ENCODE measurements at regions not wholly inside any gene's neighbourhood (a gene's known extent, or its start where the extent isn't known, plus 50 kb on each side); places are given as distances from the start of the nearest gene placed in this dataset.

DNA sequence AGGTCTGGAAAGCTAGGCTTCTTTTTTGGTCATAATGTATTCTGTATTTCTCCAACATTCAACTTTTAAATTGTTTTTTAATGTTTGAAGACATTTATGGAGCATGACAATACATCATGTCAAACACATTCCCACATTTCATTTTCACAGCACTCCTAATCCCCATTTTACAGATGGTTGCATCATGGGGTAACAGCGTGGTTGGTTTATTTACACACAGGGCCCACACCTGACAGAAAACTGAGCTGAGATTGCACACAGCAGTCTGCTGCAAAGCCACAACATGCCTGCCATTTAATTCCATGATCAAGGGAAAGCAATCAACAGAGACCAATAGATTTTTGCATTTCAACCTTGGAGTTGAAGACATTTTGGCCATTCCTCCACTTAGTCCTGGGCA lies 335.7 kb upstream of the MGAT5 start:
- no peak for TF ChIP-seq CTCF (IDR thresholded peaks at IDR 0.05; ENCODE audit: low read depth, low read length)
- no peak for TF ChIP-seq EZH2phosphoT487 (IDR thresholded peaks at IDR 0.05; ENCODE audit: low read depth)
- Histone ChIP-seq H3K27me3 (ENCODE audit: low read depth, low read length) (peaks cover 14% of the 10 kb centered on the region; the same call in 1 of the 2 replicates), H3K27ac (ENCODE audit: low read length) (no peak overlapping the region), H4K20me1 (ENCODE audit: insufficient read depth, low read length) (no peaks in the 10 kb centered on the region), H3K9me3 (ENCODE audit: insufficient read depth, low read length) (no peaks in the 10 kb centered on the region), H3K79me2 (ENCODE audit: low read length) (no peaks in the 10 kb centered on the region), H3K4me3 (ENCODE audit: low read length) (no peak overlapping the region), H2AFZ (ENCODE audit: low read depth, low read length) (no peak overlapping the region), H3K4me2 (ENCODE audit: low read length) (no peak overlapping the region), H3K9ac (ENCODE audit: low read length) (no peak overlapping the region), H3K36me3 (replicated peaks; ENCODE audit: low read depth, low read length) (no peaks in the 10 kb centered on the region), H3K4me1 (ENCODE audit: low read length) (no peaks in the 10 kb centered on the region)

- no peak overlapping the region for H3K27ac ChIP-seq (ENCODE audit: low read length)
- no peaks in the 10 kb centered on the region for H3K36me3 ChIP-seq (replicated peaks; ENCODE audit: low read depth, low read length)
- no peaks in the 10 kb centered on the region for H4K20me1 ChIP-seq (ENCODE audit: insufficient read depth, low read length)
- no peak overlapping the region for H2AFZ ChIP-seq (ENCODE audit: low read depth, low read length)
- peaks cover 14% of the 10 kb centered on the region; the same call in 1 of the 2 replicates for H3K27me3 ChIP-seq (ENCODE audit: low read depth, low read length)
- H3K4me2 ChIP-seq (ENCODE audit: low read length) = no peak overlapping the region
- H3K4me3 ChIP-seq (ENCODE audit: low read length) = no peak overlapping the region
- H3K4me1 ChIP-seq (ENCODE audit: low read length) = no peaks in the 10 kb centered on the region
- no peak overlapping the region for H3K9ac ChIP-seq (ENCODE audit: low read length)
- no peaks in the 10 kb centered on the region for H3K79me2 ChIP-seq (ENCODE audit: low read length)
- H3K9me3 ChIP-seq (ENCODE audit: insufficient read depth, low read length) = no peaks in the 10 kb centered on the region
- no peak for TF ChIP-seq CTCF (IDR thresholded peaks at IDR 0.05; ENCODE audit: low read depth, low read length)
- TF ChIP-seq EZH2phosphoT487 (IDR thresholded peaks at IDR 0.05; ENCODE audit: low read depth) = no peak
Observed at GRCh38 chr2:133919285-133919684, 334.6 kb upstream of the MGAT5 start.

DNA sequence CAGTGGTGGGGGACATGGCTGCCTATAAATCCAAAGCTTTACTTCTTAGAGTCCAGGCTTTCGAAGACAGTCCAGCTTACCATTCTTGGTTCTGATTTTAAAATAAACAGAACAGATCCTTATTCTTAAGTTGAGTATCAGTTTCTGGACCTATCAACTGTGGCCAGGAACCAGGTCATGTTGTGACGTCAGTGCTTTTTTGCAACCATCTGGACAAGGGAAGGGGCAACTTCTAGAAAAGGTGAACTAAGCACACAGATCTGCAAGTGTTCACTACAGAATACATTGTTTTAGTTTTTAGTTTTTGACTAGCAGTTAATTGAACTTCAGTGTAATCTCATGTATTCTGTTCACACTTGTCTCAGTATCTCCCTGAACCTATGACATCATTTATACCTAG lies 326.0 kb upstream of the MGAT5 start:
- Histone ChIP-seq H3K9me3 (ENCODE audit: insufficient read depth, low read length) (no peaks in the 10 kb centered on the region), H3K9ac (ENCODE audit: low read length) (no peak overlapping the region), H3K79me2 (ENCODE audit: low read length) (no peaks in the 10 kb centered on the region), H3K4me1 (ENCODE audit: low read length) (no peaks in the 10 kb centered on the region), H3K27me3 (ENCODE audit: low read depth, low read length) (peaks cover 22% of the 10 kb centered on the region), H3K4me2 (ENCODE audit: low read length) (no peak overlapping the region), H2AFZ (ENCODE audit: low read depth, low read length) (no peak overlapping the region), H3K4me3 (ENCODE audit: low read length) (no peak overlapping the region), H3K36me3 (replicated peaks; ENCODE audit: low read depth, low read length) (no peaks in the 10 kb centered on the region), H4K20me1 (ENCODE audit: insufficient read depth, low read length) (no peaks in the 10 kb centered on the region), H3K27ac (ENCODE audit: low read length) (no peak overlapping the region)
- TF ChIP-seq CTCF (IDR thresholded peaks at IDR 0.05; ENCODE audit: low read depth, low read length) (no peak), EZH2phosphoT487 (IDR thresholded peaks at IDR 0.05; ENCODE audit: low read depth) (no peak)

DNA sequence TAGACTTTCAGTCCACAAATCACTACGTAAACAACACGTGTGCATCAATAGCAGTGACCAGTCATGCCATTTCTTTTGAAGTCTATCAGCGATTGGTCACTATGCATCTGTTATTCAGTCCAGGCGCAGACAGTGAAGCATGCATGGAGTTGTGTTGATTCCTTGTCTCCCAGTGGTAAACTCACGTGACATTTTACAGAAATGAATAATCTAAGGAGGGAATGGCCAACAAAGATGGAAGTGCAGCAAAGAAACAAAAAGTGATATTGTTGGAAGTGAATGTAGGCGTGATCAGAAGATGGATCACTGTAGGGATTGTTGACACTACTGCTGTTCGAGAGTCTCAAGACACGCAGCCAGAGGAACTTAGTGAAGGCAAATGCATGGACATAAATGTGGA lies 317.8 kb upstream of the MGAT5 start:
- Histone ChIP-seq H3K4me3 (ENCODE audit: low read length) (no peak overlapping the region), H3K9ac (ENCODE audit: low read length) (no peak overlapping the region), H3K27me3 (ENCODE audit: low read depth, low read length) (no peaks in the 10 kb centered on the region; the same call in 1 of the 2 replicates), H2AFZ (ENCODE audit: low read depth, low read length) (no peak overlapping the region), H3K79me2 (ENCODE audit: low read length) (no peaks in the 10 kb centered on the region), H3K4me1 (ENCODE audit: low read length) (no peaks in the 10 kb centered on the region), H3K4me2 (ENCODE audit: low read length) (no peak overlapping the region), H3K27ac (ENCODE audit: low read length) (no peak overlapping the region), H4K20me1 (ENCODE audit: insufficient read depth, low read length) (no peaks in the 10 kb centered on the region), H3K36me3 (replicated peaks; ENCODE audit: low read depth, low read length) (no peaks in the 10 kb centered on the region), H3K9me3 (ENCODE audit: insufficient read depth, low read length) (no peaks in the 10 kb centered on the region)
- TF ChIP-seq EZH2phosphoT487 (IDR thresholded peaks at IDR 0.05; ENCODE audit: low read depth) (no peak), CTCF (IDR thresholded peaks at IDR 0.05; ENCODE audit: low read depth, low read length) (no peak)

Measured in OCI-LY3 (cell line).